Mesothelial cell of epicardium (in vitro differentiated cells): ENCODE measurements at regions not wholly inside any gene's neighbourhood (a gene's known extent, or its start where the extent isn't known, plus 50 kb on each side); places are given as distances from the start of the nearest gene placed in this dataset.
A peak's percentile ranks its signal among the peaks of the same experiment; 100 is the strongest.
"Not testable (repeated sequence)": the region's sequence is repeated elsewhere in the genome, so short reads cannot be mapped to it uniquely, and the experiment has no call there.

Source experiments
- DNase-seq, 2 experiments: peaks; one replicate each; pipeline ENCODE4 v3.0.0; 2021; ENCODE audit warnings: low spot score in 2 of 2; ENCODE audit not compliant: unreplicated experiment in 2 of 2
- H3K27ac Mint-ChIP-seq: 2 replicates; pipeline ENCODE4 v1.8.0; 2021; ENCODE audit warnings: mixed read lengths
- H3K27me3 Mint-ChIP-seq: 2 replicates; pipeline ENCODE4 v1.8.0; 2021; ENCODE audit warnings: low read depth, mixed read lengths
- H3K36me3 Mint-ChIP-seq: 2 replicates; pipeline ENCODE4 v1.8.0; 2021; ENCODE audit warnings: mixed read lengths
- H3K4me1 Mint-ChIP-seq: 2 replicates; pipeline ENCODE4 v1.8.0; 2021; ENCODE audit warnings: mixed read lengths
- H3K4me3 Mint-ChIP-seq: 2 replicates; pipeline ENCODE4 v1.8.0; 2021; ENCODE audit warnings: mild to moderate bottlenecking, moderate library complexity, mixed read lengths
- H3K9me3 Mint-ChIP-seq: 2 replicates; pipeline ENCODE4 v1.8.0; 2021; ENCODE audit warnings: mixed read lengths
- TF ChIP-seq, protein P1 (sequence below): fragments of 200-600 bp; sonication (generic); IDR thresholded peaks from one replicate; pipeline ENCODE4 v1.5.0; 2021; ENCODE audit warnings: antibody characterized with exemption; ENCODE audit not compliant: unreplicated experiment

DNA sequence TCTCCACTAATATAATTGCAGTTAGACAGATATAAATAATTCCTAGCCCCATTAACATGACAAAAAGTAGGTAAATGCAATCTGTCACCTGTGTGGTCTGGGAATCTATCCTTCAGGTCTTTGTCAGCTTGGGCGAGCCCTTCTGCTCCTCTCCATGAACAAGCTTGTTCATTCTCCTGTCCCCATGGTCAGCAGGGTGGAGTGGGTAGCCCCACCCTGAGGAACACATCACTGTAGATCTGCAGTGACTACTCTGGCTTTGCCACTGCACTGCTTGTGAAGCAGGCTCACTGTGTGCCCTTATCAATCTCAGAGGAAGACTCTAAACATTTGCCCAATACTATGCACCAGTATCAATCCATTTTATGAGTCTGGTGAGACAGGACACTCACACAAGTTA lies 279.0 kb downstream of the MATN1 start:
- H3K9me3 Mint-ChIP-seq = no peaks in the 10 kb centered on the region
- H3K4me1 Mint-ChIP-seq = no peaks in the 10 kb centered on the region
- peaks cover 28% of the 10 kb centered on the region for H3K27me3 Mint-ChIP-seq
- DNase-seq = no peak
- TF ChIP-seq, protein P1, sequence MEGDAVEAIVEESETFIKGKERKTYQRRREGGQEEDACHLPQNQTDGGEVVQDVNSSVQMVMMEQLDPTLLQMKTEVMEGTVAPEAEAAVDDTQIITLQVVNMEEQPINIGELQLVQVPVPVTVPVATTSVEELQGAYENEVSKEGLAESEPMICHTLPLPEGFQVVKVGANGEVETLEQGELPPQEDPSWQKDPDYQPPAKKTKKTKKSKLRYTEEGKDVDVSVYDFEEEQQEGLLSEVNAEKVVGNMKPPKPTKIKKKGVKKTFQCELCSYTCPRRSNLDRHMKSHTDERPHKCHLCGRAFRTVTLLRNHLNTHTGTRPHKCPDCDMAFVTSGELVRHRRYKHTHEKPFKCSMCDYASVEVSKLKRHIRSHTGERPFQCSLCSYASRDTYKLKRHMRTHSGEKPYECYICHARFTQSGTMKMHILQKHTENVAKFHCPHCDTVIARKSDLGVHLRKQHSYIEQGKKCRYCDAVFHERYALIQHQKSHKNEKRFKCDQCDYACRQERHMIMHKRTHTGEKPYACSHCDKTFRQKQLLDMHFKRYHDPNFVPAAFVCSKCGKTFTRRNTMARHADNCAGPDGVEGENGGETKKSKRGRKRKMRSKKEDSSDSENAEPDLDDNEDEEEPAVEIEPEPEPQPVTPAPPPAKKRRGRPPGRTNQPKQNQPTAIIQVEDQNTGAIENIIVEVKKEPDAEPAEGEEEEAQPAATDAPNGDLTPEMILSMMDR = no peak
- H3K27ac Mint-ChIP-seq = no peak overlapping the region
- H3K4me3 Mint-ChIP-seq = no peak overlapping the region
- no peaks in the 10 kb centered on the region for H3K36me3 Mint-ChIP-seq

- H3K36me3 Mint-ChIP-seq, H3K4me3 Mint-ChIP-seq: not testable (repeated sequence)
These were observed 285.1 kb downstream of the MATN1 start for GRCh38 chr1:30438274-30438673.

GRCh38 chr1:30437059-30437576 lies 286.3 kb downstream of the MATN1 start:
- Mint-ChIP-seq H3K36me3 (no peaks in the 10 kb centered on the region), H3K9me3 (peaks cover 18% of the 10 kb centered on the region), H3K4me1 (no peaks in the 10 kb centered on the region), H3K27ac (no peak overlapping the region), H3K27me3 (peaks cover 23% of the 10 kb centered on the region), H3K4me3 (no peak overlapping the region)
- TF ChIP-seq, protein P1 = no peak
- peak in 1 of 2 experiments; percentile 28 for DNase-seq

More at GRCh38 chr1:30438274-30438673, 285.1 kb downstream of the MATN1 start:
- Mint-ChIP-seq H3K27me3 (peaks cover 13% of the 10 kb centered on the region), H3K9me3 (peaks cover 13% of the 10 kb centered on the region)
- H3K4me1 Mint-ChIP-seq, H3K27ac Mint-ChIP-seq: not testable (repeated sequence)
- DNase-seq = peak in 1 of 2 experiments; percentile 10

- Mint-ChIP-seq H3K4me1 (no peaks in the 10 kb centered on the region), H3K4me3 (no peak overlapping the region), H3K27me3 (peaks cover 60% of the 10 kb centered on the region), H3K36me3 (no peaks in the 10 kb centered on the region), H3K9me3 (peaks cover 26% of the 10 kb centered on the region), H3K27ac (no peak overlapping the region)
- TF ChIP-seq, protein P1 = no peak
- no peak for DNase-seq
These were observed 295.8 kb downstream of the MATN1 start for GRCh38 chr1:30427545-30427944.

- Mint-ChIP-seq H3K36me3 (no peaks in the 10 kb centered on the region), H3K27me3 (peaks cover 41% of the 10 kb centered on the region), H3K9me3 (peaks cover 15% of the 10 kb centered on the region)
These were observed 298.3 kb downstream of the MATN1 start for GRCh38 chr1:30425046-30425445.

GRCh38 chr1:30423570-30423969 lies 299.8 kb downstream of the MATN1 start:
- H3K27ac Mint-ChIP-seq = no peak overlapping the region
- H3K4me1 Mint-ChIP-seq = peaks cover 3% of the 10 kb centered on the region
- H3K27me3 Mint-ChIP-seq = peaks cover 28% of the 10 kb centered on the region
- H3K36me3 Mint-ChIP-seq = no peaks in the 10 kb centered on the region
- TF ChIP-seq, protein P1 = no peak
- peaks cover 11% of the 10 kb centered on the region for H3K9me3 Mint-ChIP-seq
- no peak overlapping the region for H3K4me3 Mint-ChIP-seq
- no peak for DNase-seq

More at GRCh38 chr1:30425046-30425445, 298.3 kb downstream of the MATN1 start:
- no peak for DNase-seq
- no peak overlapping the region for H3K4me3 Mint-ChIP-seq
- H3K4me1 Mint-ChIP-seq = peaks cover 3% of the 10 kb centered on the region
- no peak overlapping the region for H3K27ac Mint-ChIP-seq
- TF ChIP-seq, protein P1 = no peak
